ENCODE measurements at regions not wholly inside any gene's neighbourhood (a gene's known extent, or its start where the extent isn't known, plus 50 kb on each side); places are given as distances from the start of the nearest gene placed in this dataset.

- Histone ChIP-seq H2AFZ (ENCODE audit: low read depth, low read length) (no peak overlapping the region), H4K20me1 (ENCODE audit: insufficient read depth, low read length) (no peaks in the 10 kb centered on the region), H3K9me3 (ENCODE audit: insufficient read depth, low read length, severe bottlenecking) (no peaks in the 10 kb centered on the region), H3K4me1 (ENCODE audit: insufficient read depth, low read length) (peaks cover under 1% of the 10 kb centered on the region; the same call in 1 of the 2 replicates), H3K36me3 (ENCODE audit: insufficient read depth, low read length) (no peaks in the 10 kb centered on the region), H3K79me2 (ENCODE audit: insufficient read depth, low read length) (no peaks in the 10 kb centered on the region), H3K9ac (ENCODE audit: low read depth, low read length) (no peak overlapping the region), H3K4me3 (ENCODE audit: low read depth in 1 of 2, low read length in 2 of 2) (no peak overlapping the region), H3K4me2 (ENCODE audit: insufficient read depth, low read length) (no peak overlapping the region), H3K27me3 (ENCODE audit: insufficient read depth, low read length, poor library complexity) (no peaks in the 10 kb centered on the region), H3K27ac (ENCODE audit: low read length) (no peak overlapping the region)
- no peak for DNase-seq
- ATAC-seq (ENCODE audit: insufficient read depth, low read depth), result no peak
- TF ChIP-seq, protein P1, sequence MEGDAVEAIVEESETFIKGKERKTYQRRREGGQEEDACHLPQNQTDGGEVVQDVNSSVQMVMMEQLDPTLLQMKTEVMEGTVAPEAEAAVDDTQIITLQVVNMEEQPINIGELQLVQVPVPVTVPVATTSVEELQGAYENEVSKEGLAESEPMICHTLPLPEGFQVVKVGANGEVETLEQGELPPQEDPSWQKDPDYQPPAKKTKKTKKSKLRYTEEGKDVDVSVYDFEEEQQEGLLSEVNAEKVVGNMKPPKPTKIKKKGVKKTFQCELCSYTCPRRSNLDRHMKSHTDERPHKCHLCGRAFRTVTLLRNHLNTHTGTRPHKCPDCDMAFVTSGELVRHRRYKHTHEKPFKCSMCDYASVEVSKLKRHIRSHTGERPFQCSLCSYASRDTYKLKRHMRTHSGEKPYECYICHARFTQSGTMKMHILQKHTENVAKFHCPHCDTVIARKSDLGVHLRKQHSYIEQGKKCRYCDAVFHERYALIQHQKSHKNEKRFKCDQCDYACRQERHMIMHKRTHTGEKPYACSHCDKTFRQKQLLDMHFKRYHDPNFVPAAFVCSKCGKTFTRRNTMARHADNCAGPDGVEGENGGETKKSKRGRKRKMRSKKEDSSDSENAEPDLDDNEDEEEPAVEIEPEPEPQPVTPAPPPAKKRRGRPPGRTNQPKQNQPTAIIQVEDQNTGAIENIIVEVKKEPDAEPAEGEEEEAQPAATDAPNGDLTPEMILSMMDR (IDR thresholded peaks at IDR 0.05; ENCODE audit: borderline replicate concordance, extremely low read depth, low read length, poor library complexity, severe bottlenecking), result no peak
- TF ChIP-seq EZH2 (IDR thresholded peaks at IDR 0.05; ENCODE audit: borderline replicate concordance, low read depth, low read length, severe bottlenecking), result no peak
Observed at GRCh38 chr5:68447136-68447929, 231.8 kb downstream of the PIK3R1 start.

- no peak overlapping the region for H3K4me3 ChIP-seq (ENCODE audit: low read depth in 1 of 2, low read length in 2 of 2)
- no peak overlapping the region for H3K4me2 ChIP-seq (ENCODE audit: insufficient read depth, low read length)
- no peaks in the 10 kb centered on the region for H3K79me2 ChIP-seq (ENCODE audit: insufficient read depth, low read length)
- no peak overlapping the region for H3K9ac ChIP-seq (ENCODE audit: low read depth, low read length)
- H3K9me3 ChIP-seq (ENCODE audit: insufficient read depth, low read length, severe bottlenecking), result no peaks in the 10 kb centered on the region
- H2AFZ ChIP-seq (ENCODE audit: low read depth, low read length), result no peak overlapping the region
- ATAC-seq (ENCODE audit: insufficient read depth, low read depth), result no peak
- DNase-seq, result no peak
- no peaks in the 10 kb centered on the region for H3K27me3 ChIP-seq (ENCODE audit: insufficient read depth, low read length, poor library complexity)
- no peak overlapping the region for H3K27ac ChIP-seq (ENCODE audit: low read length)
- no peaks in the 10 kb centered on the region for H3K36me3 ChIP-seq (ENCODE audit: insufficient read depth, low read length)
- TF ChIP-seq EZH2 (IDR thresholded peaks at IDR 0.05; ENCODE audit: borderline replicate concordance, low read depth, low read length, severe bottlenecking), result no peak
- TF ChIP-seq, protein P1 (IDR thresholded peaks at IDR 0.05; ENCODE audit: borderline replicate concordance, extremely low read depth, low read length, poor library complexity, severe bottlenecking), result no peak
- H3K4me1 ChIP-seq (ENCODE audit: insufficient read depth, low read length), result no peaks in the 10 kb centered on the region
- H4K20me1 ChIP-seq (ENCODE audit: insufficient read depth, low read length), result no peaks in the 10 kb centered on the region
Observed at GRCh38 chr5:68449380-68449779, 233.8 kb downstream of the PIK3R1 start.

DNA sequence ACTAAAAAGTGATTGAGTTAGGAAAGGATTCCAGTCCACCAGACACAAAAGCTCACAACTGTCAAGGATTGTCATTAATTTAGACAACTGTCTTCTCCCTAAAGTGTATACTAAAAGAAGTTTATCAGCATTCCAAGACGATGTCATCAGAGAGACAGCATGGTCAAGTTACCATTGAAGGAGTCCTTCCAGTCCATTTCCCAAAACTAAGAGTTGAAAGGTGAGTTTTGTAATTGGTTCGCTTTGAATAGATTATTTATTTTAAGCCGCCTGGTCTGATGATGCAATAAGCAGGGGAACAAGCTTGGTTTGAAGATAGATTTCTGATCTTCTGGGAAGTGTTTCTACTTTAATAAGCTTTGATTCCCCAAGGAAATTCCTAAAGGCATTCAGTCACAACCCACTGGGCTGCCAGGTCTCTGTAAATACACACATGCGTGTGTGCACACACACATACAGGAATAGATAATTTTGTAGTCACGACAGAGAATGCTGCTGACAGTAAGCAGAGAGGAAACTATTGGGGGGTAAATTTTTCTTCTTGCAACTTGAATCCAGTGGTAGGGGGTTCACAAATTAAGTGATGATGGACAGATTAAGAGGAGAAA is 234.8 kb downstream of the PIK3R1 start:
- H3K4me3 ChIP-seq (ENCODE audit: low read depth in 1 of 2, low read length in 2 of 2), result no peak overlapping the region
- no peak for ATAC-seq (ENCODE audit: insufficient read depth, low read depth)
- no peak for TF ChIP-seq EZH2 (IDR thresholded peaks at IDR 0.05; ENCODE audit: borderline replicate concordance, low read depth, low read length, severe bottlenecking)
- TF ChIP-seq, protein P1 (IDR thresholded peaks at IDR 0.05; ENCODE audit: borderline replicate concordance, extremely low read depth, low read length, poor library complexity, severe bottlenecking), result no peak
- no peaks in the 10 kb centered on the region for H3K4me1 ChIP-seq (ENCODE audit: insufficient read depth, low read length)
- no peaks in the 10 kb centered on the region for H4K20me1 ChIP-seq (ENCODE audit: insufficient read depth, low read length)
- H3K79me2 ChIP-seq (ENCODE audit: insufficient read depth, low read length), result no peaks in the 10 kb centered on the region
- H3K4me2 ChIP-seq (ENCODE audit: insufficient read depth, low read length), result no peak overlapping the region
- no peak overlapping the region for H3K27ac ChIP-seq (ENCODE audit: low read length)
- no peaks in the 10 kb centered on the region for H3K36me3 ChIP-seq (ENCODE audit: insufficient read depth, low read length)
- no peaks in the 10 kb centered on the region for H3K9me3 ChIP-seq (ENCODE audit: insufficient read depth, low read length, severe bottlenecking)
- no peak overlapping the region for H3K9ac ChIP-seq (ENCODE audit: low read depth, low read length)
- H2AFZ ChIP-seq (ENCODE audit: low read depth, low read length), result no peak overlapping the region
- H3K27me3 ChIP-seq (ENCODE audit: insufficient read depth, low read length, poor library complexity), result no peaks in the 10 kb centered on the region
- no peak for DNase-seq

Measured in DND-41 (cell line).